Large intestine (tissue), 3 donors: ENCODE measurements at regions not wholly inside any gene's neighbourhood (a gene's known extent, or its start where the extent isn't known, plus 50 kb on each side); places are given as distances from the start of the nearest gene placed in this dataset.

Experiments used
- DNase-seq, 2 donors: peaks; one replicate each; pipeline versions ENCODE4 v3.0.0 to v3.0.0-alpha.2; 2013
- H3K27ac ChIP-seq: one replicate; pipeline ENCODE4 v1.5.1; 2013; ENCODE audit warnings: low read length
- H3K27me3 ChIP-seq: 2 replicates; pipeline ENCODE4 v1.6.1; 2013; ENCODE audit warnings: low read length; ENCODE audit not compliant: control insufficient read depth, insufficient read depth
- H3K36me3 ChIP-seq: 2 replicates; pipeline ENCODE4 v1.6.1; 2013; ENCODE audit warnings: low read length; ENCODE audit not compliant: control insufficient read depth, insufficient read depth
- H3K4me1 ChIP-seq: one replicate; pipeline ENCODE4 v1.6.1; 2013; ENCODE audit warnings: low read length; ENCODE audit not compliant: control insufficient read depth, insufficient read depth
- H3K4me3 ChIP-seq: one replicate; pipeline ENCODE4 v1.5.1; 2013; ENCODE audit warnings: low read length
- H3K9me3 ChIP-seq: one replicate; pipeline ENCODE4 v1.6.1; 2013; ENCODE audit warnings: mild to moderate bottlenecking, low read depth, low read length, moderate library complexity; ENCODE audit not compliant: control insufficient read depth
- WGBS: methylation state at CpG from one replicate; pipeline ENCODE4 v1.1.5; 2013; ENCODE audit warnings: low lambda C conversion rate; ENCODE audit not compliant: insufficient coverage; 5-methylcytosine and 5-hydroxymethylcytosine counted together

GRCh38 chr12:86777325-86777724 is 521.1 kb upstream of the MGAT4C start:
- Histone ChIP-seq H3K9me3 (no peaks in the 10 kb centered on the region), H3K4me1 (no peaks in the 10 kb centered on the region), H3K4me3 (no peak overlapping the region), H3K27ac (no peak overlapping the region), H3K27me3 (no peaks in the 10 kb centered on the region), H3K36me3 (no peaks in the 10 kb centered on the region)
- no peak for DNase-seq
- 80% methylated on average over 1 of the region's 2 CpGs for WGBS

- Histone ChIP-seq H3K36me3 (no peaks in the 10 kb centered on the region), H3K4me1 (no peaks in the 10 kb centered on the region), H3K9me3 (no peaks in the 10 kb centered on the region), H3K4me3 (no peak overlapping the region), H3K27me3 (no peaks in the 10 kb centered on the region), H3K27ac (no peak overlapping the region)
- 78% methylated on average over 1 of the region's 1 CpG for WGBS
- no peak for DNase-seq
Measured at GRCh38 chr12:86774841-86775388, 518.7 kb upstream of the MGAT4C start.

DNA sequence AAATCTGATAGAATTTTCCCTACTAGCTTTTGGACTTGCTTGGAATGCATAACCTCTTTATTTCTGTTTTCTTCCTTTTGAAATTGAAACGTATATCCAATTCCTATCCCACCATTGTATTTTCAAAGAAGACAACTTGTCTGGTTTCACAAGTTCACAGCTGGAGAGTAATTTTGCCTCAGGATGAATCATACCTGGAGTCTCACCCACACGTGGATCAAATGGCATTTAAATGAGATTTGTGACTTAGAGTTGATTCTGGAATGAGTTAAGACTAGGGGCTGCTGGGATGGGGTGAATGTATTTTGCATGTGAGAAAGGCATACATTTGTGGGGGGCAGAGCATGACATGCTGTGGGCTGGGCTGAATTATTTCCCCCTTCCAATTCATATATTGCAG is 516.5 kb upstream of the MGAT4C start:
- WGBS: 33% methylated on average over 1 of the region's 2 CpGs
- Histone ChIP-seq H3K9me3 (no peaks in the 10 kb centered on the region), H3K36me3 (no peaks in the 10 kb centered on the region), H3K27ac (no peak overlapping the region), H3K4me1 (no peaks in the 10 kb centered on the region), H3K4me3 (no peak overlapping the region), H3K27me3 (no peaks in the 10 kb centered on the region)
- DNase-seq: no peak

DNA sequence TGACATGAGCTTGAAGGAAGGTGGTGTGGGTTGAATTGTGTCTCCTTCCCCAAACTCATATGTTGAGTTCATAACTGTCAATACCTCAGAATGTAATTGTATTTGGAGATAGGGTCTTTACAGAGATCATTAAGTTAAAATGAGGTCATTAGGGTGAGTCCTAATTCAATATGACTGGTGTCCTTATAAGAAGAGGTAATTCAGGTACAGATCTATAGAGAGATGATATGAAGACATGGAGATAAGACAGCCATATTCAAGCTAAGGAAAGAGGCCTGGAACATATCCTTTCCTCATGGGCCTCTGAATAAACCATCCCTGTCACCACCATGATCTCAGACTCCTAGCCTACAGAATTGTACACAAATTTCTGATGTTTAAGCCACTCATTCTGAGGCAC is 514.7 kb upstream of the MGAT4C start:
- no peak for DNase-seq
- no peak overlapping the region for H3K4me3 ChIP-seq
- no peaks in the 10 kb centered on the region for H3K9me3 ChIP-seq
- no peaks in the 10 kb centered on the region for H3K4me1 ChIP-seq
- H3K27me3 ChIP-seq: no peaks in the 10 kb centered on the region
- H3K36me3 ChIP-seq: no peaks in the 10 kb centered on the region
- H3K27ac ChIP-seq: no peak overlapping the region

- Histone ChIP-seq H3K27me3 (no peaks in the 10 kb centered on the region), H3K9me3 (no peaks in the 10 kb centered on the region), H3K4me3 (no peak overlapping the region), H3K27ac (no peak overlapping the region), H3K4me1 (no peaks in the 10 kb centered on the region), H3K36me3 (no peaks in the 10 kb centered on the region)
- 42% methylated on average over 2 of the region's 2 CpGs for WGBS
- DNase-seq: no peak
Measured at GRCh38 chr12:86748894-86749293, 492.7 kb upstream of the MGAT4C start.

DNA sequence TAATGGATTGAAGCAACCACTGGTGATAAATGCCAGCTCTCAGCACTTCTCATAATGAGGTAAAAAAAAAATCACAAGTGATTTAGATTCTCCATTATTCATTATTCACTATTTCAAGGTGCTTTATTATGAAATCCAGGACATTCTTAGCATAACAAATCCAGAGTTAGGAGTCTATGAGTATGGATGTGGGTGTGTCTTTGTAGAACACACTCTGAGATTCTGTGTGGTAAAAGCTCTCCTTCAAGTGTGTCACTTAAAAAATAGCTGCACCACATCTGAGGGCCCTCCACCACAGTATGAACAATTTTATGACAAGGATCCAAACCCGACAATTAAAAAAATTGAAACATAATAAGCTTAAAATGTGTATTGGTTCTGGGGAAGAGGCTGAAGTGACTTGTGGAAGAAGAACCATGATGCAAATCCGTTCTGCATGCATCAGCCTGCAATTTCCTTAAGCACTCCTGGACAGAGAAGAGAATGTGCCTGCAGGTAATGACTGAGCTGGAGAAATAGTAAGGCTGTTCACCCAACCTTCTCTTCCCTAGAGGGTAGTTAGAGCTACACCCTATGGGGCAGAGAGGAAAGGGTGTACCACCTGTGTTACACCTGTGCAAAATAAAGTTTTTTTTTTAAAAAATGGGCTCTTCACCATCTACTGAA is 488.5 kb upstream of the MGAT4C start:
- H3K9me3 ChIP-seq: no peaks in the 10 kb centered on the region
- no peak overlapping the region for H3K4me3 ChIP-seq
- no peaks in the 10 kb centered on the region for H3K4me1 ChIP-seq
- WGBS: 50% methylated on average over 1 of the region's 2 CpGs
- H3K27me3 ChIP-seq: no peaks in the 10 kb centered on the region
- DNase-seq: no peak
- H3K27ac ChIP-seq: no peak overlapping the region
- H3K36me3 ChIP-seq: no peaks in the 10 kb centered on the region

- H3K36me3 ChIP-seq: no peaks in the 10 kb centered on the region
- no peak overlapping the region for H3K27ac ChIP-seq
- 80% methylated on average over 3 of the region's 5 CpGs for WGBS
- H3K4me3 ChIP-seq: no peak overlapping the region
- no peaks in the 10 kb centered on the region for H3K9me3 ChIP-seq
- H3K4me1 ChIP-seq: no peaks in the 10 kb centered on the region
- no peak for DNase-seq
- no peaks in the 10 kb centered on the region for H3K27me3 ChIP-seq
Measured at GRCh38 chr12:86743875-86744536, 487.8 kb upstream of the MGAT4C start.

- Histone ChIP-seq H3K27ac (no peak overlapping the region), H3K9me3 (no peaks in the 10 kb centered on the region), H3K36me3 (no peaks in the 10 kb centered on the region), H3K27me3 (no peaks in the 10 kb centered on the region), H3K4me3 (no peak overlapping the region), H3K4me1 (no peaks in the 10 kb centered on the region)
- no peak for DNase-seq
- WGBS: no CpG with 5 or more reads among the region's 1 CpG
Measured at GRCh38 chr12:86741531-86741930, 485.3 kb upstream of the MGAT4C start.

GRCh38 chr12:86735851-86736250 is 479.7 kb upstream of the MGAT4C start:
- H3K27me3 ChIP-seq: no peaks in the 10 kb centered on the region
- no peak overlapping the region for H3K27ac ChIP-seq
- H3K4me3 ChIP-seq: no peak overlapping the region
- no peaks in the 10 kb centered on the region for H3K36me3 ChIP-seq
- H3K9me3 ChIP-seq: no peaks in the 10 kb centered on the region
- DNase-seq: no peak
- no peaks in the 10 kb centered on the region for H3K4me1 ChIP-seq

- Histone ChIP-seq H3K27ac (no peak overlapping the region), H3K4me3 (no peak overlapping the region), H3K36me3 (no peaks in the 10 kb centered on the region), H3K4me1 (no peaks in the 10 kb centered on the region), H3K27me3 (no peaks in the 10 kb centered on the region), H3K9me3 (no peaks in the 10 kb centered on the region)
- WGBS: 75% methylated on average over 2 of the region's 4 CpGs
- DNase-seq: no peak
Measured at GRCh38 chr12:86735072-86735471, 478.9 kb upstream of the MGAT4C start.

DNA sequence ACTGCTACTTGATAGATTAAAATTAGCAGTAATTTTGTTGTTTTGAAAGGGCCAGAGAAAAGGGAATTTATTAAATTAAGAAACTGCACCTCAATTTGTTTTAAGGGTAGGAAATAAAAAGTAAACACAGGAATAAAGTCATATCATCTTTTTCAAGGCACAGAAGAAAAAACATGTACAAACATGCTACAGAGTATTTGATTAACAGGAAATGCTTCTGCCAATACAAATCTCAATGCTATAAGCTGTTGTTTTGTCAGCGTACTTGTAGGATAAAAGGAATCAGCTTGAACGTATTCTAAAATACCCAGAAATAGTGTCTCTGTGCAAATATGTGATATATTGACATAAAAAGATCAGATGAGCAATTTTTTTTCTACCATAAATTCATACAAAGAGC is 474.0 kb upstream of the MGAT4C start:
- Histone ChIP-seq H3K27ac (no peak overlapping the region), H3K27me3 (no peaks in the 10 kb centered on the region), H3K36me3 (no peaks in the 10 kb centered on the region), H3K4me1 (no peaks in the 10 kb centered on the region), H3K4me3 (no peak overlapping the region), H3K9me3 (no peaks in the 10 kb centered on the region)
- no peak for DNase-seq
- WGBS: no CpG with 5 or more reads among the region's 2 CpGs
